Kidney (tissue), 13 donors: ENCODE measurements at regions not wholly inside any gene's neighbourhood (a gene's known extent, or its start where the extent isn't known, plus 50 kb on each side); places are given as distances from the start of the nearest gene placed in this dataset.
A peak's percentile ranks its signal among the peaks of the same experiment; 100 is the strongest.

Experiments used
- DNase-seq, 5 donors: peaks; one replicate each; pipeline ENCODE4 v3.0.0-alpha.2; 2013 to 2020
- FAIRE-seq: peaks from 2 replicates; lab custom pipeline; 2012; peaks lifted over from hg19 to GRCh38; lab: Jason Lieb, UNC
- H3K27ac ChIP-seq, 2 donors: one replicate each; pipeline ENCODE4 v1.7.0; 2013; ENCODE audit warnings: low read depth in 2 of 2, low read length in 2 of 2, inconsistent platforms in 1 of 2
- H3K27me3 ChIP-seq: one replicate; pipeline ENCODE4 v1.7.1; 2013; ENCODE audit warnings: low read length, inconsistent platforms; ENCODE audit not compliant: control insufficient read depth, insufficient read depth
- H3K36me3 ChIP-seq, 3 donors: one replicate each; pipeline versions ENCODE4 v1.7.0 to v1.7.1; 2013; ENCODE audit warnings: low read length in 3 of 3, control low read depth in 1 of 3, inconsistent platforms in 1 of 3; ENCODE audit not compliant: insufficient read depth in 3 of 3, control insufficient read depth in 2 of 3
- H3K4me1 ChIP-seq, 3 donors: one replicate each; pipeline versions ENCODE4 v1.7.0 to v1.7.1; 2013; ENCODE audit warnings: low read length in 3 of 3, inconsistent platforms in 1 of 3, low read depth in 1 of 3; ENCODE audit not compliant: control insufficient read depth in 2 of 3, insufficient read depth in 2 of 3
- H3K4me3 ChIP-seq, 3 donors: one replicate each; pipeline versions ENCODE4 v1.7.0 to v1.8.1; 2013; ENCODE audit warnings: low read length in 3 of 3, control low read depth in 1 of 3, inconsistent platforms in 1 of 3
- H3K9ac ChIP-seq, 3 donors: one replicate each; pipeline versions ENCODE4 v1.7.0 to v1.7.1; 2013; ENCODE audit warnings: low read length in 3 of 3, control low read depth in 1 of 3, inconsistent platforms in 1 of 3
- H3K9me3 ChIP-seq, 3 donors: one replicate each; pipeline versions ENCODE4 v1.7.0 to v1.7.1; 2013; ENCODE audit warnings: low read length in 3 of 3, control low read depth in 1 of 3, inconsistent platforms in 1 of 3; ENCODE audit not compliant: control insufficient read depth in 2 of 3, insufficient read depth in 1 of 3
- CTCF ChIP-seq: IDR thresholded peaks from 3 replicates; pipeline ENCODE4 v1.5.1; 2012; ENCODE audit warnings: mild to moderate bottlenecking, moderate library complexity, borderline replicate concordance; ENCODE audit not compliant: insufficient read depth; ENCODE audit errors: extremely low read depth
- intact Hi-C: fragments of 100-400 bp; cut with DNase I; formaldehyde crosslinking; loops from one replicate; pipeline ENCODE4 v1.11.1; 2022
- donor health status: control.
- donor health status: control.
- donor health status: control.
- donor health status: control.
- donor health status: control.
- donor health status: DM: yes; HTN: yes; CAD: no.
- donor health status: Normal renal cell carcinoma (clear cell type).

GRCh38 chr4:100290585-100290984 lies 100.3 kb upstream of the DDIT4L start:
- intact Hi-C loops, result no loop called here
- no peak overlapping the region for H3K9ac ChIP-seq
- no peaks in the 10 kb centered on the region for H3K9me3 ChIP-seq
- H3K36me3 ChIP-seq, result no peaks in the 10 kb centered on the region
- no peak for DNase-seq
- H3K4me3 ChIP-seq, result no peak overlapping the region
- no peak overlapping the region for H3K27ac ChIP-seq
- no peak for FAIRE-seq
- no peaks in the 10 kb centered on the region for H3K27me3 ChIP-seq
- no peaks in the 10 kb centered on the region for H3K4me1 ChIP-seq
- no peak for TF ChIP-seq CTCF

- Histone ChIP-seq H3K4me3 (no peak overlapping the region), H3K27me3 (no peaks in the 10 kb centered on the region), H3K4me1 (no peaks in the 10 kb centered on the region), H3K9ac (no peak overlapping the region), H3K27ac (no peak overlapping the region), H3K9me3 (no peaks in the 10 kb centered on the region), H3K36me3 (no peaks in the 10 kb centered on the region)
- DNase-seq, result no peak
- FAIRE-seq, result peak; percentile 23
- no peak for TF ChIP-seq CTCF
- intact Hi-C loops, result no loop called here
These were observed 99.7 kb upstream of the DDIT4L start for GRCh38 chr4:100289946-100290345.

- Histone ChIP-seq H3K9ac (no peak overlapping the region), H3K36me3 (no peaks in the 10 kb centered on the region), H3K9me3 (no peaks in the 10 kb centered on the region), H3K27me3 (no peaks in the 10 kb centered on the region), H3K4me3 (no peak overlapping the region), H3K27ac (no peak overlapping the region), H3K4me1 (no peaks in the 10 kb centered on the region)
- FAIRE-seq, result no peak
- intact Hi-C loops, result no loop called here
- no peak for DNase-seq
- TF ChIP-seq CTCF, result no peak
These were observed 99.2 kb upstream of the DDIT4L start for GRCh38 chr4:100289530-100289888.

- Histone ChIP-seq H3K9me3 (no peaks in the 10 kb centered on the region), H3K9ac (no peak overlapping the region), H3K36me3 (no peaks in the 10 kb centered on the region), H3K4me1 (no peaks in the 10 kb centered on the region), H3K27me3 (no peaks in the 10 kb centered on the region), H3K4me3 (no peak overlapping the region), H3K27ac (no peak overlapping the region)
- intact Hi-C loops, result no loop called here
- no peak for TF ChIP-seq CTCF
- FAIRE-seq (no peak), DNase-seq (no peak)
These were observed 98.7 kb upstream of the DDIT4L start for GRCh38 chr4:100288811-100289529.
